Anterior cingulate cortex (tissue), 58 donors: ENCODE measurements at regions not wholly inside any gene's neighbourhood (a gene's known extent, or its start where the extent isn't known, plus 50 kb on each side); places are given as distances from the start of the nearest gene placed in this dataset.

Experiments
- DNase-seq, 58 donors: peaks; one replicate each; lab custom pipeline; 2025; lab: John Stamatoyannopoulos, UW

DNA sequence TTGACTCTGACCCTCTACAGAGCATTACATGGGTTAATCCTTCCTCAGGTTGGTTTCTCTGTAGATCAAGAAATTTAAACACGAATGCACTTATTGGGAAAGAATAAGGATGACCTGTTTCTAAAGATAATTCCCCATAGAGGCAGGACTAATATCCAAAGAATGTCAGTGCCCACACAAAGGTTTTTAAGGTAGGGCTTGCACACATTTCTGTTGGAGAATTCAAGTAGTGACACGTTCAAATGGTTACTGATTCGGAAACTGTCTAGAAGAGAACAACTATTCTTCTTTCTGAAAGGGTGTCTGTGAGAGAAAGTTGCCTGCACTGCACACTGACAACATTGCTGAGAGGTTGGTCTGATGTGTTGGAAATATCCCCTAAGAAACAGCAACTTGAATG is 167.3 kb downstream of the ZNF326 start:
- no peak for DNase-seq

DNA sequence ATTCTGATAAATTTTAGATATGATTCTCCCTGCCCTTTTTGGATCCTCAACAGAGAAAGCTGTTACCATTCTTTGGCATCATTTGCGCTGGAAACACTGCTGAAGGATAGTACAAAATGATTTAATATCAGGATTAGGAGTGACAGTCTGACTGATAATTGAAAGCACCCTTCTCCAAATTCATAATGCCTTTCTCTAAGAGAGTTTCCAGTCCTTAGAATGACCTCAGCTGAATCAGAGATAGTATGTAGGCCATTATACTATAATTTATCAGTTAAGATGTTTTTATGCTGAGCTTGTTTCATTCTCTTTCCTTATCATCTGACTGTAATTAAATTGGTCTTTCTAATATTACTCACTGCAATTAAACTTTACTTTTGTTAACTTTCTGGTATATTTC is 166.7 kb downstream of the ZNF326 start:
- DNase-seq: no peak

DNA sequence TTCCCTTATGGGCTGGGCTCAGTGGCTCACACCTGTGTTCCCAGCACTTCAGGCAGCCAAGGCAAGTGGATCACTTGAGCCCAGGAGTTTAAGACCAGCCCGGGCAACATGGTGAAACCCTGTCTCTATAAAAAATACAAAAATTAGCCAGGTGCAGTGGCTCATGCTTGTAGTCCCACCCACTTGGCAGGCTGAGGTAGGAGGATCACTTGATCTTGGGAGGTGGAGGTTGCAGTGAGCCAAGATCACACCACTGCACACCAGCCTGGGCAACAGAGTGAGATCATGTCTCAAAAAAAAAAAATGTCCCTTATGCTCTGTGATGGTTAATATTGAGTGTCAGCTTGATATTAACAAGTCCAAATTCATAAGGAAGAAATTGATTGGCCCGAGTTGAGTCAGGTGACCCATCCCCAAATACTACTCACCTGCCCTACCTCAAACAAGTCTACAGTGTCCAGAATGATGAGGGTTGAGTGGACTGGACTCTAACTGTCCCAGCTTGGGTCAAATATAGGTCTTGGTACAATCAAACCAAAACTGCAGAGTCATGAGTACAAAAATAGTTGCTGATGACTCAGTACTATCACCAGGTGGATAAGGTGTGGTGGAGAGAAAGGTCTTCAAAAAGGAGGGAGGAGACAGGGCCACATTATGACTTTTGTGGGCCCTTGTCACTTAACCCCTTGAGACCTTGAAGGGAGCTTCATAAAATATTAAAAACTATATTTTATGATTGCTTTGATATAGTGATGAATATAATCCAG is 161.0 kb downstream of the ZNF326 start:
- no peak for DNase-seq

GRCh38 chr1:90154711-90155110 is 159.8 kb downstream of the ZNF326 start:
- no peak for DNase-seq

DNA sequence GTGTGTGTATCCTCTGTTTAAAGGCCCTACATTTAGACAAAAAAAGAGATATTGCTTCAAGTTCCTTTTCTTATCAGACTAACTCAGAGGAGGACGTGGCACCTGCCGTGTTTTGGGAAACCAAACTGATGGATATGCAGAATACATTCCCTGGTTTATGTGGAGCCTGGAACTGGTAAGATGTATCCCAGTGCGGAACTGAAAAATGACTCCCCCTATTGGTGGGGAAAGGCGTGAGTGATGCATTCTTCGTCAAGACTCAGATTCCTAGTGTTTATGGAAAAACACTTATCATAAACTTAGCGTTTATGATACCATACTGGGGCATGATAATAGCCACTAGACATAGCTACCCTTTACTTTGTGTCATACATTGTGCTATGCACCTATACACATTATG is 154.2 kb downstream of the ZNF326 start:
- DNase-seq: no peak

GRCh38 chr1:90147093-90147492 is 152.2 kb downstream of the ZNF326 start:
- no peak for DNase-seq

GRCh38 chr1:90144820-90145219 is 149.9 kb downstream of the ZNF326 start:
- no peak for DNase-seq

- DNase-seq: no peak
Observed at GRCh38 chr1:90143591-90143990, 148.7 kb downstream of the ZNF326 start.

- no peak for DNase-seq
Observed at GRCh38 chr1:90142697-90143096, 147.8 kb downstream of the ZNF326 start.

- DNase-seq: no peak
Observed at GRCh38 chr1:90139837-90140236, 144.9 kb downstream of the ZNF326 start.

DNA sequence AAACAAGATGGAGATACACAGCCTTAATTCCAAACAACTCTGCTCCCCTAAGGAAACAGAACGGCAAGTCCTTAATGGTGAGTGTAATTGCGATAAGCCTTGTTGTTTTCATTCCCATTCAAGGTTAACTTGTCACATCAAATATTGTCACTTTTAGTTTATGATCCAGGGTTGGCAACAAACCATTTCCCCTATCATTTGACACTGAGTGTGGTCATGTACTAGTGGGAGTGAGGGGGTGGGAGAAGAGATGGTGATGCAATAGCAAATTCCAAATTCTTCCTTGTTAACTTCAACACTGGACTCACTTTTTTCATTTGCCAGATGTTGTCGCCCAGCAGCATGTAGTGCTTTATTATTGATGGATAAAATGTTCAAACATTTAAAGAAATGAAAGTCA is 140.4 kb downstream of the ZNF326 start:
- no peak for DNase-seq

GRCh38 chr1:90134175-90134955 is 139.5 kb downstream of the ZNF326 start:
- no peak for DNase-seq

GRCh38 chr1:90133133-90133532 is 138.2 kb downstream of the ZNF326 start:
- DNase-seq: peak in 4 of 58 donors; percentile 1 to 3 (median 2)

DNA sequence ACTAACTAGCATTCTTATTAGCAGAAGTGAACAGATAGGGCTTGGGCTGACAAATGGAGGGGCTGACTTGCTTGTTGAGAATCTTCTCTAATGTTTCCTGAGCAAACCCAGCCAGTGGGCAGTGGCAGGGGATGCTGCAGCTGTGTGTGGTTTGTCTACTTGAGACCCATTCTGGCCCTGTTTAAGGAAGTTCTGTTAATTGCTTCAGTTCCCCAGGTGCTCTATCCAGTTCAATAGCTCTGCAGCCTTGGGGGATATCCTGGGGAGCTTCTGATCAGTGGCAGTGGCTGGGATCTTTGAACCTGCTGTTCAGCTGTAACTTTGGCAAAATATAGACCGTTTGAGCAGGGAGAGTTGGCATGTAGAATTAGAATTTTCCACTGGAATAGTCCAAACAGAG is 137.4 kb downstream of the ZNF326 start:
- DNase-seq: no peak

- no peak for DNase-seq
Observed at GRCh38 chr1:90127288-90127953, 132.5 kb downstream of the ZNF326 start.

- DNase-seq: no peak
Observed at GRCh38 chr1:90126834-90127233, 131.9 kb downstream of the ZNF326 start.

DNA sequence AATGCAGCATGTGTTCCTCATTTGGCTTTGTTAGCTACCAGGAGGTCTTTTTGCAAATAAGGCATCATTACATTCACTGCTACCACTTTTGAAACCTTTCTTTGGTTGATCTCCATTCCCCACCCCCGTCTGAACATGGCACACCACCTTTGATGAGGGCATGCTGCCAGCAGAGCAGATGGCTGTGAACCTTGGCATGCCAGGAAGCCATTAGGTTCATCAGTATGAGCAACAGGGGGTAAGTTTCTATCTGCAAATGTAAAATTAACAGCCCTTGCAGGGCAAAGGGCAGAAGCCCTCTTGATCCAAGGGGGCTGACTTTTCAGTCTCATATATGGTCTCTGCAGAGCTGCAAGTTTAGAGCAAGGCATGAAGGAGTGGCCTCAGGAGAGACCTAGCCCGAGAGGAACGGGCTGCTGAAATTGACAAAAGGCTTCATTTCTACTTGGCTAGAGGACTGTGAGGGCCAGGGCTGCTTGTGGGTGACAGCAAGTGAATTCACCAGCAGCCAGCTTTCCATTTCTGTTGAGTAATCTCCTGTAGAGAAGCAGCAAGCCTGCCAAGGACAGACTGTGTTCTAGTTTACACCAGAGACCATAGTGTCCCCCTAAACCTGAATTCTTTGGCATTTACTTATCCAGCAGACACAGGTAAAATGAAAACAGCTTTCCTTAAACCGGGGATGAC is 127.9 kb downstream of the ZNF326 start:
- peak in 20 of 58 donors; percentile 1 to 46 (median 11) for DNase-seq

- DNase-seq: peak in 2 of 58 donors; percentile 37 to 51
Observed at GRCh38 chr1:90114521-90115141, 119.7 kb downstream of the ZNF326 start.

DNA sequence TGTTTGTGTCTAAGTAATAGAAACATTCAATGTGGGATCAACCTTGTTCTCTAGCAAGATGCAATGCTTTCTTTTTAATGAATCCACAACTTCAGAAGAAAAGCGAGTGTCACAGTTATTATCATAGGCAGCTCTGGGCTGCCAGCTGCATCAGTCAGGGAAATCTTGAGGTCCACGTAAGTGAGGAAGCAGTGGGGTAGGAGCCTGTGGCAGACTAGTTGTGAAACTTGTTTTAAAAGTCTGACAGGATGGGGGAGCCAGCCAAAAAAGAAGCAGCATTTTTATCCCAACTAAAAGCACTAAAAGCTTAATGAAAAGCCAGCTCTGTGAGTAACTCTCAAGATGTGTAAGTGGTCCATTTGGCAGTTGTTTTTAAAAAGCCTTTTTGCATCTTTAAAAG is 113.1 kb downstream of the ZNF326 start:
- no peak for DNase-seq

- no peak for DNase-seq
Observed at GRCh38 chr1:90106311-90106710, 111.4 kb downstream of the ZNF326 start.
